Kidney epithelial cell (primary cell): ENCODE measurements at regions not wholly inside any gene's neighbourhood (a gene's known extent, or its start where the extent isn't known, plus 50 kb on each side); places are given as distances from the start of the nearest gene placed in this dataset.

Experiments
- DNase-seq: peaks from one replicate; pipeline ENCODE4 v3.0.0-alpha.2; 2010; ENCODE audit warnings: low read depth
- H3K27me3 ChIP-seq: 2 replicates; pipeline ENCODE4 v1.6.0; 2011; ENCODE audit warnings: low read length; ENCODE audit not compliant: control insufficient read depth, insufficient read depth
- H3K36me3 ChIP-seq: 2 replicates; pipeline ENCODE4 v1.5.1; 2011; ENCODE audit warnings: low read length; ENCODE audit not compliant: control insufficient read depth, insufficient read depth
- H3K4me3 ChIP-seq: 2 replicates; pipeline ENCODE4 v1.5.1; 2011; ENCODE audit warnings: low read depth, mild to moderate bottlenecking, control low read depth, low read length
- CTCF ChIP-seq: IDR thresholded peaks from 2 replicates; pipeline ENCODE4 v1.5.1; 2011; ENCODE audit warnings: mild to moderate bottlenecking, moderate library complexity, low read length, control low read depth, inconsistent platforms; ENCODE audit not compliant: insufficient read depth, poor library complexity, severe bottlenecking

- Histone ChIP-seq H3K36me3 (no peaks in the 10 kb centered on the region), H3K27me3 (no peaks in the 10 kb centered on the region), H3K4me3 (no peak overlapping the region)
- no peak for TF ChIP-seq CTCF
- DNase-seq: no peak
Measured at GRCh38 chr7:41792120-41792519, 89.2 kb upstream of the INHBA start.

- no peaks in the 10 kb centered on the region for H3K27me3 ChIP-seq
- H3K36me3 ChIP-seq: no peaks in the 10 kb centered on the region
- TF ChIP-seq CTCF: no peak
- H3K4me3 ChIP-seq: no peak overlapping the region
- no peak for DNase-seq
Measured at GRCh38 chr7:41788556-41788955, 85.7 kb upstream of the INHBA start.

GRCh38 chr7:41787651-41788350 lies 84.9 kb upstream of the INHBA start:
- no peak for TF ChIP-seq CTCF
- no peak for DNase-seq
- no peaks in the 10 kb centered on the region for H3K36me3 ChIP-seq
- H3K27me3 ChIP-seq: no peaks in the 10 kb centered on the region
- H3K4me3 ChIP-seq: no peak overlapping the region

GRCh38 chr7:41786944-41787343 lies 84.1 kb upstream of the INHBA start:
- no peak for DNase-seq
- TF ChIP-seq CTCF: no peak
- no peaks in the 10 kb centered on the region for H3K36me3 ChIP-seq
- no peak overlapping the region for H3K4me3 ChIP-seq
- H3K27me3 ChIP-seq: no peaks in the 10 kb centered on the region

GRCh38 chr7:41786404-41786803 lies 83.5 kb upstream of the INHBA start:
- H3K27me3 ChIP-seq: no peaks in the 10 kb centered on the region
- no peak for DNase-seq
- no peak overlapping the region for H3K4me3 ChIP-seq
- no peak for TF ChIP-seq CTCF
- no peaks in the 10 kb centered on the region for H3K36me3 ChIP-seq

GRCh38 chr7:41785840-41786239 lies 83.0 kb upstream of the INHBA start:
- TF ChIP-seq CTCF: no peak
- Histone ChIP-seq H3K27me3 (no peaks in the 10 kb centered on the region), H3K36me3 (no peaks in the 10 kb centered on the region), H3K4me3 (no peak overlapping the region)
- DNase-seq: no peak
